GM18861 (cell line): ENCODE measurements at regions not wholly inside any gene's neighbourhood (a gene's known extent, or its start where the extent isn't known, plus 50 kb on each side); places are given as distances from the start of the nearest gene placed in this dataset.

ENCODE experiments used
- ATAC-seq: cut with Tn5 transposase; IDR thresholded peaks from one replicate; pipeline ENCODE4 v1.9.1; 2021; ENCODE audit not compliant: unreplicated experiment

DNA sequence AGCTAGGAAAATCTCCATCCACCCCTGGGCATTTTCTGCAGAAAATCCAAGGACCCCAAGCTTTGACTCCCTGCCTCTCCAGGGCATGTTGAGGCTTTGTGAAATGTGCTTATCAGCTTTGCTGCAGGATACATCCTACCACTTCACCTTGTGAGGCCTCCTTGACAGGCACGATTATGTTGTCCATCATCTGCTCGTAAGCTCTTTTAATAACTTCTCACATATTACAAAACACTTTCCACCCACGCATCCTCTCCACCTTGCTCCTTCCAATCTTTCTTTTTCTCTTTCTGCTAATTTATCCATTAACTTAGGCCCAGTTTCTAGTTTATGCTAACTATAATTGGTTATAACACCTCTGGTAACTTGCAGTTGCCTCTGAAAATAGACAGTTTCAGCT, 147.0 kb upstream of the MTNR1B start:
- ATAC-seq: no peak

DNA sequence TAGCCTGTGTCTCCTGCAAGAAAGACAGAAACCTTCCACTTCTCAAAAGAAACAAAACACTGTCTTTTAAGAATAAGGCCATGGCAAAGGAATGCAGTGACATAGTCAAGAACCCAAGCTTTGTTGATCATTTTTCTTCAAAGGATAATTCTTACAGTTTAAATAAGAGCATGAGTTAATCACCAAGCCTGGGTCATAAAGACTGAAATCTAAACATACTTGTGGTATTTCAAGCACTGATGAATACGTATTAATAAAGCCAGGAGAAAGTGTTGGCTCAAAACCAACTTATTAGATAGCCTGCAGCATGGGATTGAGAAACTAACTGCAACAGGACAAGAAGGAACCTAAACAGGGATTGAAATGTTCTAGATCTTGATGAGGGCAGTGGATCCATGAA, 143.3 kb upstream of the MTNR1B start:
- ATAC-seq: no peak

DNA sequence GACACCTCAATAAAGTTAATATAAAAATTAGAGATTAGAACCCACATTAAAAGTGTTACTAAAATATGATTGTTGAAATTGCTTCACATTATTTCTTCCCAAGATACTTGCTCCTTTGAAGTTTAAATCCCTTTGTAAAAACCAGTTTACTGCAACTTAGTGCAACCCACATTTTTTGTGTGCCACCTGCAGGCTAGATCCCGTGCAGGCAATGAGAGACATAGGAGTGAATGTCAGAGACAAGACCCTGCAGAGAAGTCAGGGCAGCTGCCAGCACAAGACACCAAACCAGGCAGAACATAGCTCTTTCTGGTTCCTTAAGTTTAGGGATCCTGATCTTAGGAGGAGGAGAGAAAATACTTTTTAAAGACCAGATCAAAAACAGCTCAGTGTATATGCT, 142.8 kb upstream of the MTNR1B start:
- no peak for ATAC-seq

DNA sequence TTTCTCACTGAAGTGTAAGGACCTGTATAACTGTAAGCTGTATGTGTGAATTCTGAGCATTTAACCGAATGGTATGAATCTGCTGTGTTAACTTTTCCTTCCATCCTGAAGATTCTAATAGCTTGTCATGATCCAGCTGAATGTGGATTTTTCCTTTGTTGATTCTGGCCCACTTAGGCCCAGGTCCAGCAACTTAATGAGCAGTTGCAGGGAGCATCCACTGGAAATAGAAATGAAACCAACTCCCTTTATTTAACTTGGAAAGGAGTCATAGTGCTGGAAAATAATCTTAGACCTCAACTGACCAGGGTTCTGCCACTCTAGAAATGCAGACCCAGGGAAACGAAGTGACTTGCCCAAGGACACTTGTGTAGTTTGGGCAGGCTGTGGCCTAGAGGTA, 142.3 kb upstream of the MTNR1B start:
- no peak for ATAC-seq

GRCh38 chr11:92828556-92828955, 140.9 kb upstream of the MTNR1B start:
- no peak for ATAC-seq

DNA sequence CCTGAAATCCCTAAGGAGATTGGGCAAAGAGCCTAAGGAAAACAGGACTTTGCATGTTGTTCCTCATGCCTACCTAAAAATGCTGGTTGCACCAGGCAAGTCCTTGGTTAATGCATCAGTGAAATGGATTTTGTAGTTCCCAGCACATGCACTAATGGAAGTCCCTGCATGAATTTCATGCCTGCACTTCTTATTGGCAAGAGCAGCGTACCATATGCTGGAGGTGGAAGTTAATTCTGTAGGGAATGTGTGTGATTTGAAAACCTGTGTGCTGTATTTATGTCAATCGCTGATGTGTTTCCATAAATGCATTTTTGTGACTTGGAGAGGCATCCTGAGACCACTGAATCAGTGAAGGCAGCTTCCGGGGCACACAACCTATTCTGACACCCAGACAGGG, 140.3 kb upstream of the MTNR1B start:
- no peak for ATAC-seq

DNA sequence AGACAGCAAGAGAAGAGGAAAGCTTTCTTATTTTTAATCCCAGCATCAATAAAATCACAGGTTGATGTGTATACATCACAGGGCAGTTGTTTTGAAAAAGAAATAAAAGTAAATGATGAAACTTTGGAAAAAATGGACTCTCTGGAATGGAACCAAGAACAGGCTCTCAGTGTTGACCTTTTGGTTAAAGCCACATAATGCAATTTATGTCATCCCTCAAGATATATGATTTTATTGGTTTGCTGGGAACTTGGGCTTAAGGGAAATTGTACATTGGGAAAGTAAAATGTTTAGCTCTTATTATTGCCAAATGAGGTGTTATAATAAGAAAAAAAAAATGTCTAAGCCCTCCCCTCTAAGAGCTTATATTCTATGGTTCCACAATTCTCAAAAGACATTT, 139.8 kb upstream of the MTNR1B start:
- ATAC-seq: no peak

DNA sequence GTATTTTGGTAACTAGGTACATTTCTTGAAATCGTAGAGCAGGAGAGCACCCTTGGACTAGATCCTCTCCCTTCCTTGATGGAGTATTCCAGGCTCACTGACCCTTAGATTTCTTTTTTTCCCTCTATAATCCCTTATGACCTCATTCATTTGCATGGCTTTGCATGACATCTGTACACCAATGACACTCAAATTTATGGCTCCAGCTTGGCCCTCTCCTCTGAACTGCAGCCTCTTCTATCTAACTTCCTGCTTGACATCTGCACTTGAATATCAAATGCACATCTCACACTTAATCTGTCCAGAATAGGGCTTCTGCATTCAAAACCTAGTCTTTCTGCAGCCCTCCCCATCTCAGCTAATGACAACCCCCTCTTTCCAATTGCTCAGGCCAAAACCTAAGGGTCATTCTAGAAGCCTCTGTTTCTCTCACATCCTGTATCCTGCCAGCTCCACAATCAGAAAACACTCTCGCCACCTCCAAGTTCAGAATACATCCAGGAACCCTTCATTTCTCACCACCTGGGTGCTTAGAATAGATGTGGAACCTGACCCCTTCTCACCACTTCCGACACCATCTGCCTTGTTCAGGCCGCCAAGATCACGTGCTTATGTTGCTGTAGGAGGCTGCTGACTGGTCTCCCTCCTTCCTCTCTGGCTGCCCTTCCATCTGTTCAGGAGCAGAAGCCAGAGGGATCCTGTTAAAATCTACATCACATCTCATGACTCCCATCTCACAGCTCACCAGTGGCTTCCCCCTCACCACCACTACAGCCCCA, 138.9 kb upstream of the MTNR1B start:
- ATAC-seq: no peak

DNA sequence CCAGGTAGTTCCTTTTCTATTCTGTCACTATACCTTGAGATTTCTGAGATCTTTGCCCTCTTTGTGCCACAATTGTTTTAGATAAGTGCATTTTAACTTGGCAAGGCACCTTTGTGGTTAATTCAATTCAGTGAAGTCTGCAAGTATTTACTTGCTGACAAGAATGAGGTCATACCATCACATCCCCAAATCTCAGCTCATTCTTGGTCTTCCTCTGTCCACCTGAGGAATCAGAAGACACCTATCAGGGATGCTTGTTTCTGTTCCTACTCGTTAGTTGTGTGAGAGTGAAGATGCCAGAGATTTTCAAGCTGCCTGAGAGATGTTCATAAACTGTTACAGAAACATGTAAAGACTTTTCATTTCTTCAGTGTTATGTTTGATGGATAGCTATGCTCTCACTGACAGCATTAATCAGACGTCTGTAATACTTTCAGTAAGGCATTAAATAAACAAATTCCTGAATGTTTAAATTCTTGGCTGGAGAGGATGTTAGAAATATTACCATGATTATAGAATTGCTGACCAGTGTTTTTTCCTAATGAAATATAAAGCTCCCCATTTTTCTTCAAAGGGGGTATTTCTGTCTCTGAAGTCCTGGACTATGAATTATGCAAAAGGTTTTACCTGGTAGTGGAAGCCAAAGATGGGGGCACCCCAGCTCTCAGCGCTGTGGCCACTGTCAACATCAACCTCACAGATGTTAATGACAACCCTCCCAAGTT, 135.0 kb upstream of the MTNR1B start:
- no peak for ATAC-seq

- ATAC-seq: no peak
Observed at GRCh38 chr11:92837595-92837994, 131.9 kb upstream of the MTNR1B start.

DNA sequence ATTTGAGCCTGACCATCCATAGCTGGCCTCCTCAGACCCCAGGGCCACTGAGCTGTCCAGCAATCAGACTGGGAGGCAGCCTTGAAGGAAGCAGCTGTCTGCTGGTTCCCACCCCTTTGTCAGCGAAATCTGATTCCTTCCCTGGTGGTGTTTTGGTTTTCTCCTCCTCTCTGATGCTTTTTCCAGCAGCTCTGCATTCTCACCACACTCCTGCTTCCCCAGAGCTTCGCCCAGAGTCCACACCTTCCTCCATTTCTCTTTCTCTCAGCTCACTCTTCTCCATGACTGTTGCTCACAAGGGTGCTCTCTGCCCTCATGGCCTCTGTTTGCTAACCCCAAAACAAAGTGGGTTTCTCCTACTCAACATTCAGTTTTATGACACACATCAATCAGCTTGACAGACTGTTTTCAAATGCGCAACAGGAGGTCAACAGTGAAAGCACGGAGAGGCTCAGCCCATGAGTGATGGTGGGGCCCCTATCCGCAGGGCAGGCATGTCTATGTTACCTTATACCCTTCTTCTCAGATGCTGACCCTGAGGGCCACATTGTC, 130.6 kb upstream of the MTNR1B start:
- ATAC-seq: no peak

DNA sequence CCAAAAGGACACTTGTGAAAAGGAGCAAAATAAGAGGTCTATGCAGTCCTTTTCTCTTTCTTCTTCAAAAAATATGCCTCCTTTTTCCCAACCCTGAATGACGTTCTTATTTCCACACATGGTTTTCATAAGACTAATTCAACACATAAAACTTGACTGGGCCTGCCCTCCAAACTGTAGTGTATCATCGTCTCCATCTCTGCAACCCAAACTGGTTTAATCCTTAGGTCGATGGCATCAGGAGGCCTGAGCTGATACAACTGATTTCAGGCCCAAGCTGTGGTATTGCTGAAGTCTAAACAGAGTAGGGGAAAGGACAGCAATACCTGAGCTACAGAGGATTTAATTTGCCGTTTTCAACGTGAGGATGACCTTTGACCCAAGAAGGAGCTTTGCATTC, 130.0 kb upstream of the MTNR1B start:
- ATAC-seq: no peak

GRCh38 chr11:92841719-92842118, 127.7 kb upstream of the MTNR1B start:
- ATAC-seq: no peak

DNA sequence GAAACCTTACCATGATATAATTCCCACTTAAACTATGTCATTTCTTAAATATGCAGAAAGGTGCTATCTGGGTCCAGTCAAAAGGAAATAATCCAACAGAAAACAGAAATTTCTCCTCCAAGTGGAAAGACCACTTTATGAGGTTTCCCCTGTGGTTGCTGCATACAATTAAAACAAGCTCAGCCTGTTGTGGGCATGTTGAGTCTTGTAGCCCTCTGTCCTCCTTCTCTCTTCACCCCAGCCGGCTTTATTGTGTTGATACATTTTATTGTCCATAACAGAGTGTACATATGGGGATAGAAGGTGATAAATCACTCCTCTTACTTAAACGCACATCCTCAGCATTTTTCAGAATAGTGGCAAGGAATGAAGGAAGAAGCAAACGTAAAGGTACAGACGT, 126.0 kb upstream of the MTNR1B start:
- no peak for ATAC-seq

DNA sequence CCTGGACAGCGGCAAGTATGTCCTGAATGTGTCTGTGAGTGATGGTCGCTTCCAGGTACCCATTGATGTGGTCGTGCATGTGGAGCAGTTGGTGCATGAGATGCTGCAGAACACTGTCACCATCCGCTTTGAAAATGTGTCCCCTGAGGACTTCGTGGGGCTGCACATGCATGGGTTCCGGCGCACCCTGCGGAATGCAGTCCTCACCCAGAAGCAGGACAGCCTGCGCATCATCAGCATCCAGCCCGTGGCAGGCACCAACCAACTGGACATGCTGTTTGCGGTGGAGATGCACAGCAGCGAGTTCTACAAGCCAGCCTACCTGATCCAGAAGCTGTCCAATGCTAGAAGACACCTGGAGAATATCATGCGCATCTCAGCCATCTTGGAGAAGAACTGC, 125.3 kb upstream of the MTNR1B start:
- ATAC-seq: no peak

GRCh38 chr11:92845390-92845789, 124.1 kb upstream of the MTNR1B start:
- no peak for ATAC-seq

DNA sequence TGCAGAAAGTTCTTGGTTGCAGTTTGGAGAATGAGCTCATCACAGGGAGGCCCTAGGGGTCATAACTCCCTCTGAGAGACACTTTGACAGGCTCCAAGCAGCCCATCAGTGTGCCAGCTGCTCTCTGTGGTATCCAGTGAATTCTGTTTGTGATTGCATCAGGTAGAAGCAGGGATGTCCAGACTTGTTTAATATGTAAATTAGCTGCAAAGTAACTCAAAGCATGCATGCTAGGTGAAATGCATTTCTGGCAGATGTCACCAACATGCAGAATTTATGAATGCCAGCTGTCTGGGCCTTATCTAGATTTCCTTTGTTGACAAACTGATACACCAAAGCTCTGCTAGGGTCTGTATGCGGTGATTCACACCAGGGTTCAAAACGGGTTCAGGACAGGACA, 123.6 kb upstream of the MTNR1B start:
- ATAC-seq: no peak

DNA sequence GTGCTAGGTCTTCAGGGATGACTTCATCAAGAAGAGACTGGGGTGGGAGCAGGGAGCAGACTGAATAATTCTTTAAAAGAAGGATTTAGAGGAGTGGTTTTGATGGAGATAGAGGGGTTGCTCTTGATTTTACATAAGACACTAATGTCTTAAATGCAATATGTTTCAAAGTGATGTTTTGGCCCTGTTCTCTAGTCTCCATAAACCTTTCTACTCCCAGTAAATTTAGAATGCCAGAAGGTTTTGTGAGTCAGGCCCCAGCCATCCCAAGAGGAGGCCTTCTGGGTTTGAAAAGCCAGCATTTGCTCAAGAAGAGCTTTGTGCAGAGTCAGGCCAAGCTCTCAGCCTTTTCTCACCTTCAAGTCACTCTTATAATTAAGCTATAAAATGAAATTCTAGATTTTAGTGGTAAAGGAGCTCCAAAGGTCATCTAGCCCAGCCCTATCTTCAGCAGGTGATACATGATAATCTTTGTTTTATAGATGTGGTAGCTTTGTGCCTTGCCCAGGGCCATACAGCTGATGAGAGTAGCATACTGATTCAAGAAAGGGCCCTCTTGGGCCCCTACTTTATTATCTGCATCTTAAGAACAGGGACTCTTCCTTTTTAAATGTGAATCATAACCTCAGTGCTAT, 122.8 kb upstream of the MTNR1B start:
- no peak for ATAC-seq

GRCh38 chr11:92848578-92848977, 120.9 kb upstream of the MTNR1B start:
- ATAC-seq: no peak

GRCh38 chr11:92850296-92850826, 119.1 kb upstream of the MTNR1B start:
- ATAC-seq: no peak

DNA sequence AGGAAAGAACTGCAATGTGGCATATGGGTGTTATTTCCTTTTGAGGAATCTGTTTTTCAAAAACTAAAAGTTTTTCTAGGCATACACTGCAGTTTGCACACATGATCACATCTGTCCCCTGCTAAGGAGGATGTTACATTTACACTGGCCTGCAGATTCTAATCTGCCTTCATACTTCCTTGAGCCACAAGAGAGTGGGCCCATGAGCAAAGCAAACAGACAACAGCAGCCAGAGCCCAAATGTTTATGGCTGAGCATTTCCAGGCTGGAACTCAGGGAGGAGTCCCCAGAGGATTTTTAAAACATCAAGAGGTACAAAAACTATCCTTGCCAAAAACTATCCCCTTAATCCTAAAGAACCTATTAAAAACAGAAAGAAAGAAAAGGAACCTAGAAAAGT, 117.2 kb upstream of the MTNR1B start:
- ATAC-seq: no peak

DNA sequence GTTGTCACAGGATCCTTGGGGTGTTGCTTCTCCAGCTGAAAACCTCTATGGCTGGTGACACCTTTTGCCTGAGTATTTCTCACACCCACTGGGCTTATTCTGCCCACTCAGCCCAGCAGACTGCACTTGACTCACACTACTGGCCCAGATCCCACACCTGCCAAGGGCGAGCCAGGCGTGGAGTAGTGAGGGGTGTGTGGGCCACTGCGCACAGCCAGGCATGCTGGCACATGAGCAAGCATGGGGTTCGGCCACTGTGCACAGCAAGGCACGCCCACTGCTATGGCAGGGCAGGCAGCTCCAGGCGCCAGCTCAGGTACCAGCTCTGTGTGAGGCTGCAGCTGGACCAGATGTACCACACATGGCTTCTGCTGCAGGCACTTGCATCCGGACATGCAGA, 116.5 kb upstream of the MTNR1B start:
- ATAC-seq: no peak
